ENCODE measurements at regions not wholly inside any gene's neighbourhood (a gene's known extent, or its start where the extent isn't known, plus 50 kb on each side); places are given as distances from the start of the nearest gene placed in this dataset.

GRCh38 chr1:226497991-226498639 is 50.4 kb upstream of the STUM start:
- no peak for TF ChIP-seq CTCF (IDR thresholded peaks at IDR 0.05)
- TF ChIP-seq POLR2A (IDR thresholded peaks at IDR 0.05), result no peak

All from adrenal gland (tissue), 5 donors.